ENCODE measurements at regions not wholly inside any gene's neighbourhood (a gene's known extent, or its start where the extent isn't known, plus 50 kb on each side); places are given as distances from the start of the nearest gene placed in this dataset.

GRCh38 chr5:135195270-135195608 lies 161.2 kb upstream of the PITX1 start:
- Histone ChIP-seq H4K20me1 (ENCODE audit: insufficient read depth, low read length) (no peaks in the 10 kb centered on the region), H3K27me3 (ENCODE audit: low read depth, low read length) (0 out of 2 replicates have a peak, but pooled peaks cover 2% of the 10 kb centered on the region), H3K79me2 (ENCODE audit: low read length) (no peaks in the 10 kb centered on the region), H3K36me3 (replicated peaks; ENCODE audit: low read depth, low read length) (no peaks in the 10 kb centered on the region), H3K27ac (ENCODE audit: low read length) (no peak overlapping the region), H3K9me3 (ENCODE audit: insufficient read depth, low read length) (no peaks in the 10 kb centered on the region), H2AFZ (ENCODE audit: low read depth, low read length) (no peak overlapping the region), H3K4me3 (ENCODE audit: low read length) (no peak overlapping the region), H3K4me2 (ENCODE audit: low read length) (no peak overlapping the region), H3K4me1 (ENCODE audit: low read length) (no peaks in the 10 kb centered on the region), H3K9ac (ENCODE audit: low read length) (no peak overlapping the region)
- TF ChIP-seq EZH2phosphoT487 (IDR thresholded peaks at IDR 0.05; ENCODE audit: low read depth) (no peak), CTCF (IDR thresholded peaks at IDR 0.05; ENCODE audit: low read depth, low read length) (no peak)

GRCh38 chr5:135194573-135195269 lies 160.7 kb upstream of the PITX1 start:
- H3K27me3 ChIP-seq (ENCODE audit: low read depth, low read length): 0 out of 2 replicates have a peak, but pooled peaks cover 2% of the 10 kb centered on the region
- no peak overlapping the region for H3K27ac ChIP-seq (ENCODE audit: low read length)
- TF ChIP-seq CTCF (IDR thresholded peaks at IDR 0.05; ENCODE audit: low read depth, low read length) (no peak), EZH2phosphoT487 (IDR thresholded peaks at IDR 0.05; ENCODE audit: low read depth) (no peak)
- H3K4me1 ChIP-seq (ENCODE audit: low read length): no peaks in the 10 kb centered on the region
- H4K20me1 ChIP-seq (ENCODE audit: insufficient read depth, low read length): no peaks in the 10 kb centered on the region
- H3K4me2 ChIP-seq (ENCODE audit: low read length): no peak overlapping the region
- no peak overlapping the region for H2AFZ ChIP-seq (ENCODE audit: low read depth, low read length)
- no peak overlapping the region for H3K4me3 ChIP-seq (ENCODE audit: low read length)
- H3K36me3 ChIP-seq (replicated peaks; ENCODE audit: low read depth, low read length): no peaks in the 10 kb centered on the region
- no peaks in the 10 kb centered on the region for H3K9me3 ChIP-seq (ENCODE audit: insufficient read depth, low read length)
- H3K9ac ChIP-seq (ENCODE audit: low read length): no peak overlapping the region
- H3K79me2 ChIP-seq (ENCODE audit: low read length): no peaks in the 10 kb centered on the region

- Histone ChIP-seq H3K4me2 (ENCODE audit: low read length) (no peak overlapping the region), H4K20me1 (ENCODE audit: insufficient read depth, low read length) (no peaks in the 10 kb centered on the region), H3K4me3 (ENCODE audit: low read length) (no peak overlapping the region), H3K27me3 (ENCODE audit: low read depth, low read length) (0 out of 2 replicates have a peak, but pooled peaks cover 2% of the 10 kb centered on the region), H3K79me2 (ENCODE audit: low read length) (no peaks in the 10 kb centered on the region), H3K36me3 (replicated peaks; ENCODE audit: low read depth, low read length) (no peaks in the 10 kb centered on the region), H2AFZ (ENCODE audit: low read depth, low read length) (no peak overlapping the region), H3K4me1 (ENCODE audit: low read length) (no peaks in the 10 kb centered on the region), H3K27ac (ENCODE audit: low read length) (no peak overlapping the region), H3K9me3 (ENCODE audit: insufficient read depth, low read length) (no peaks in the 10 kb centered on the region), H3K9ac (ENCODE audit: low read length) (no peak overlapping the region)
- TF ChIP-seq CTCF (IDR thresholded peaks at IDR 0.05; ENCODE audit: low read depth, low read length) (no peak), EZH2phosphoT487 (IDR thresholded peaks at IDR 0.05; ENCODE audit: low read depth) (no peak)
Observed at GRCh38 chr5:135194126-135194488, 160.1 kb upstream of the PITX1 start.

- Histone ChIP-seq H3K27ac (ENCODE audit: low read length) (no peak overlapping the region), H3K9me3 (ENCODE audit: insufficient read depth, low read length) (no peaks in the 10 kb centered on the region), H2AFZ (ENCODE audit: low read depth, low read length) (no peak overlapping the region), H3K27me3 (ENCODE audit: low read depth, low read length) (0 out of 2 replicates have a peak, but pooled peaks cover 2% of the 10 kb centered on the region), H3K9ac (ENCODE audit: low read length) (no peak overlapping the region), H3K79me2 (ENCODE audit: low read length) (no peaks in the 10 kb centered on the region), H3K4me3 (ENCODE audit: low read length) (no peak overlapping the region), H3K36me3 (replicated peaks; ENCODE audit: low read depth, low read length) (no peaks in the 10 kb centered on the region), H3K4me1 (ENCODE audit: low read length) (no peaks in the 10 kb centered on the region), H4K20me1 (ENCODE audit: insufficient read depth, low read length) (no peaks in the 10 kb centered on the region), H3K4me2 (ENCODE audit: low read length) (no peak overlapping the region)
- TF ChIP-seq CTCF (IDR thresholded peaks at IDR 0.05; ENCODE audit: low read depth, low read length): no peak
- TF ChIP-seq EZH2phosphoT487 (IDR thresholded peaks at IDR 0.05; ENCODE audit: low read depth): no peak
Observed at GRCh38 chr5:135193213-135194125, 159.4 kb upstream of the PITX1 start.

Measured in OCI-LY3 (cell line).